Keratinocyte (primary cell): ENCODE measurements at regions not wholly inside any gene's neighbourhood (a gene's known extent, or its start where the extent isn't known, plus 50 kb on each side); places are given as distances from the start of the nearest gene placed in this dataset.

Experiments used
- CTCF ChIP-seq, 3 experiments: IDR thresholded peaks in 1 of 3; conservative IDR thresholded peaks in 1 of 3; optimal IDR thresholded peaks in 1 of 3; 2 replicates in 2 of 3; 3 replicates in 1 of 3; pipeline versions ENCODE3 to v1.5.1; 2011; ENCODE audit warnings: low read length in 3 of 3, mild to moderate bottlenecking in 3 of 3, moderate library complexity in 2 of 3, control low read depth in 1 of 3, inconsistent platforms in 1 of 3; ENCODE audit not compliant: insufficient read depth in 2 of 3; ENCODE audit errors: extremely low read depth in 1 of 3
- EZH2 ChIP-seq: IDR thresholded peaks from one replicate; pipeline ENCODE4 v1.6.1; 2012; ENCODE audit warnings: inconsistent platforms, mild to moderate bottlenecking, low read length, moderate library complexity

GRCh38 chr4:114398410-114398809, 200.2 kb upstream of the UGT8 start:
- TF ChIP-seq EZH2 (no peak), CTCF (optimal IDR thresholded peaks at IDR 0.05 in 1 of 3, IDR thresholded peaks at IDR 0.05 in 1 of 3, conservative IDR thresholded peaks at IDR 0.05 in 1 of 3; ENCODE audit: extremely low read depth in 1 of 3, insufficient read depth in 2 of 3, low read length in 3 of 3) (no peak)
